GM12891 (cell line): ENCODE measurements at regions not wholly inside any gene's neighbourhood (a gene's known extent, or its start where the extent isn't known, plus 50 kb on each side); places are given as distances from the start of the nearest gene placed in this dataset.

Experiments used
- POLR2A ChIP-seq: IDR thresholded peaks from 2 replicates; pipeline ENCODE4 v1.6.1; 2011; ENCODE audit warnings: low read depth, low read length, control low read depth
- POLR2AphosphoS5 ChIP-seq: IDR thresholded peaks from 2 replicates; pipeline ENCODE4 v1.6.1; 2011; ENCODE audit warnings: low read depth, low read length, control low read depth
- POU2F2 ChIP-seq: IDR thresholded peaks from 2 replicates; pipeline ENCODE4 v1.6.1; 2011; ENCODE audit warnings: low read depth, mild to moderate bottlenecking, control low read depth, low read length, moderate library complexity
- TAF1 ChIP-seq: IDR thresholded peaks from 2 replicates; pipeline ENCODE4 v1.6.1; 2011; ENCODE audit warnings: low read depth, low read length, control low read depth

GRCh38 chr4:45569619-45570018 is 554.2 kb downstream of the GABRG1 start:
- no peak for TF ChIP-seq TAF1
- TF ChIP-seq POLR2A, result no peak
- no peak for TF ChIP-seq POLR2AphosphoS5
- no peak for TF ChIP-seq POU2F2
